A549 (cell line): ENCODE measurements at regions not wholly inside any gene's neighbourhood (a gene's known extent, or its start where the extent isn't known, plus 50 kb on each side); places are given as distances from the start of the nearest gene placed in this dataset.

Source experiments
- EP300 ChIP-seq, 2 experiments: fragments of >200 bp; sonication (Bioruptor Twin); formaldehyde crosslinking; IDR thresholded peaks; 2 replicates in 1 of 2; 3 replicates in 1 of 2; pipeline ENCODE4 v1.6.1; 2016 to 2017
- FOSB ChIP-seq: fragments of 250-450 bp; sonication (Bioruptor Pico); IDR thresholded peaks from 2 replicates; pipeline ENCODE4 v1.5.0; 2020; ENCODE audit warnings: mild to moderate bottlenecking, moderate library complexity
- FOXS1 ChIP-seq: fragments of 250-450 bp; sonication (Bioruptor Pico); IDR thresholded peaks from 2 replicates; pipeline ENCODE4 v1.5.0; 2020; ENCODE audit warnings: mild to moderate bottlenecking, moderate library complexity
- MAFK ChIP-seq: fragments of 450-650 bp; IDR thresholded peaks from 2 replicates; pipeline ENCODE4 v1.6.1; 2014; ENCODE audit not compliant: partially characterized antibody
- NPAS2 ChIP-seq: fragments of 250-450 bp; sonication (Bioruptor Pico); IDR thresholded peaks from 2 replicates; pipeline ENCODE4 v1.8.0; 2022; ENCODE audit warnings: mild to moderate bottlenecking, moderate library complexity, borderline replicate concordance
- POLR2A ChIP-seq: IDR thresholded peaks from 2 replicates; pipeline ENCODE4 v1.6.1; 2012; ENCODE audit warnings: mild to moderate bottlenecking, low read length
- SMC3 ChIP-seq: fragments of >200 bp; sonication (Bioruptor Twin); formaldehyde crosslinking; IDR thresholded peaks from 3 replicates; pipeline ENCODE4 v1.6.1; 2018; ENCODE audit warnings: inconsistent platforms
- TF ChIP-seq, protein P1 (sequence below): fragments of >200 bp; sonication (Bioruptor Twin); formaldehyde crosslinking; IDR thresholded peaks from 3 replicates; pipeline ENCODE4 v1.5.1; 2016
- TF ChIP-seq, protein P2 (sequence below): IDR thresholded peaks from 2 replicates; pipeline ENCODE4 v1.6.1; 2012; ENCODE audit warnings: low read depth, borderline replicate concordance
- TF ChIP-seq, protein P3 (sequence below): fragments of 200-600 bp; sonication (generic); IDR thresholded peaks from 2 replicates; pipeline ENCODE4 v1.6.1; 2016; ENCODE audit warnings: antibody characterized with exemption, mild to moderate bottlenecking, moderate library complexity

DNA sequence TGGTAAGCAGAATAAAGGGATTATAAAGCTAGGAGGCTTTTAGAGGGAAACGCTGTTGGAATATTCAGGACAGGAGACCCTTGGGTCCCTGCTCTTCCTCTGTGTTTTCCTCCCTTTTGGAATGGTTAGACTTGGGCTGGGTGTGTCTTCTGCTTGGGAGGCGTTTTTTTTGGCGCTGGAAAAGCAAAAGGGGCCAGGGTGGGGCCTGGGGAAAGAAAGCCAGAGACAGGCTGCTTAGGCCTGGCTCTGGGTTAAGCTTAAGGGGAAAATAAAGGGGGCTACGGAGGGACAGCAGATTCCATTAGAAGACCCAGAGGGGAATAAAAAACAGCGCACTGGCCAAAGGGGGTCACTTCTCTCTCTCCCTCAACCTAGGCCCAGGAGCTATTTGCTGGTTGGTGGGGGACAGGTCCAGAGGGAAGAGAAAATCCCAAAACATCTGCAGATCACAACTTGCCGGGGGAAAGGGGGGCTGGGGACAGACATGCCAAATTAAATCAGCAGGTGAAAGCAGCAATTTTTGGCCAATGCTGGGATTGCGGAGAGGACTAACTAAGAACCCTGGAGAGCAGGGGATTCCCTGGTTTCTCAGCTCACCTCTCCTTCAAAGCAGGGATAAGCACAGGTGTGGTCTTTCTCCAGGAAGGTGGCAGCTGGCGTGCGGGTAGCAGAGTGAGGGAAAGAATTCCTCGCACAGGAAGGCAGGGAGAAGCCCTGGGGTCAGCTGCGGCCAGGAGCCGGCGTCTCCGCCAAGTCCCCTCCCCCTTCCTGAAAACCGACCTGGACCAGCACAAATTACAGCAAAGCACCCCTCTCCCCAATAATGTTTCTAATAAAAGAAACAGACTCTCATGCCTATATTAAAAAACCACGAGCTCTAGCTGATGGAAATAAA, 82.2 kb upstream of the AK4 start:
- TF ChIP-seq, protein P1, sequence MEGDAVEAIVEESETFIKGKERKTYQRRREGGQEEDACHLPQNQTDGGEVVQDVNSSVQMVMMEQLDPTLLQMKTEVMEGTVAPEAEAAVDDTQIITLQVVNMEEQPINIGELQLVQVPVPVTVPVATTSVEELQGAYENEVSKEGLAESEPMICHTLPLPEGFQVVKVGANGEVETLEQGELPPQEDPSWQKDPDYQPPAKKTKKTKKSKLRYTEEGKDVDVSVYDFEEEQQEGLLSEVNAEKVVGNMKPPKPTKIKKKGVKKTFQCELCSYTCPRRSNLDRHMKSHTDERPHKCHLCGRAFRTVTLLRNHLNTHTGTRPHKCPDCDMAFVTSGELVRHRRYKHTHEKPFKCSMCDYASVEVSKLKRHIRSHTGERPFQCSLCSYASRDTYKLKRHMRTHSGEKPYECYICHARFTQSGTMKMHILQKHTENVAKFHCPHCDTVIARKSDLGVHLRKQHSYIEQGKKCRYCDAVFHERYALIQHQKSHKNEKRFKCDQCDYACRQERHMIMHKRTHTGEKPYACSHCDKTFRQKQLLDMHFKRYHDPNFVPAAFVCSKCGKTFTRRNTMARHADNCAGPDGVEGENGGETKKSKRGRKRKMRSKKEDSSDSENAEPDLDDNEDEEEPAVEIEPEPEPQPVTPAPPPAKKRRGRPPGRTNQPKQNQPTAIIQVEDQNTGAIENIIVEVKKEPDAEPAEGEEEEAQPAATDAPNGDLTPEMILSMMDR: no peak
- TF ChIP-seq, protein P2, sequence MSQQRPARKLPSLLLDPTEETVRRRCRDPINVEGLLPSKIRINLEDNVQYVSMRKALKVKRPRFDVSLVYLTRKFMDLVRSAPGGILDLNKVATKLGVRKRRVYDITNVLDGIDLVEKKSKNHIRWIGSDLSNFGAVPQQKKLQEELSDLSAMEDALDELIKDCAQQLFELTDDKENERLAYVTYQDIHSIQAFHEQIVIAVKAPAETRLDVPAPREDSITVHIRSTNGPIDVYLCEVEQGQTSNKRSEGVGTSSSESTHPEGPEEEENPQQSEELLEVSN: no peak
- no peak for TF ChIP-seq EP300 (IDR thresholded peaks at IDR 0.05)
- no peak for TF ChIP-seq MAFK
- no peak for TF ChIP-seq FOSB (CRISPR knock-in tag)
- TF ChIP-seq, protein P3, sequence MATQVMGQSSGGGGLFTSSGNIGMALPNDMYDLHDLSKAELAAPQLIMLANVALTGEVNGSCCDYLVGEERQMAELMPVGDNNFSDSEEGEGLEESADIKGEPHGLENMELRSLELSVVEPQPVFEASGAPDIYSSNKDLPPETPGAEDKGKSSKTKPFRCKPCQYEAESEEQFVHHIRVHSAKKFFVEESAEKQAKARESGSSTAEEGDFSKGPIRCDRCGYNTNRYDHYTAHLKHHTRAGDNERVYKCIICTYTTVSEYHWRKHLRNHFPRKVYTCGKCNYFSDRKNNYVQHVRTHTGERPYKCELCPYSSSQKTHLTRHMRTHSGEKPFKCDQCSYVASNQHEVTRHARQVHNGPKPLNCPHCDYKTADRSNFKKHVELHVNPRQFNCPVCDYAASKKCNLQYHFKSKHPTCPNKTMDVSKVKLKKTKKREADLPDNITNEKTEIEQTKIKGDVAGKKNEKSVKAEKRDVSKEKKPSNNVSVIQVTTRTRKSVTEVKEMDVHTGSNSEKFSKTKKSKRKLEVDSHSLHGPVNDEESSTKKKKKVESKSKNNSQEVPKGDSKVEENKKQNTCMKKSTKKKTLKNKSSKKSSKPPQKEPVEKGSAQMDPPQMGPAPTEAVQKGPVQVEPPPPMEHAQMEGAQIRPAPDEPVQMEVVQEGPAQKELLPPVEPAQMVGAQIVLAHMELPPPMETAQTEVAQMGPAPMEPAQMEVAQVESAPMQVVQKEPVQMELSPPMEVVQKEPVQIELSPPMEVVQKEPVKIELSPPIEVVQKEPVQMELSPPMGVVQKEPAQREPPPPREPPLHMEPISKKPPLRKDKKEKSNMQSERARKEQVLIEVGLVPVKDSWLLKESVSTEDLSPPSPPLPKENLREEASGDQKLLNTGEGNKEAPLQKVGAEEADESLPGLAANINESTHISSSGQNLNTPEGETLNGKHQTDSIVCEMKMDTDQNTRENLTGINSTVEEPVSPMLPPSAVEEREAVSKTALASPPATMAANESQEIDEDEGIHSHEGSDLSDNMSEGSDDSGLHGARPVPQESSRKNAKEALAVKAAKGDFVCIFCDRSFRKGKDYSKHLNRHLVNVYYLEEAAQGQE: no peak
- TF ChIP-seq POLR2A: no peak
- no peak for TF ChIP-seq SMC3
- no peak for TF ChIP-seq FOXS1 (CRISPR knock-in tag)
- no peak for TF ChIP-seq NPAS2 (CRISPR knock-in tag)
